ENCODE measurements at regions not wholly inside any gene's neighbourhood (a gene's known extent, or its start where the extent isn't known, plus 50 kb on each side); places are given as distances from the start of the nearest gene placed in this dataset.

DNA sequence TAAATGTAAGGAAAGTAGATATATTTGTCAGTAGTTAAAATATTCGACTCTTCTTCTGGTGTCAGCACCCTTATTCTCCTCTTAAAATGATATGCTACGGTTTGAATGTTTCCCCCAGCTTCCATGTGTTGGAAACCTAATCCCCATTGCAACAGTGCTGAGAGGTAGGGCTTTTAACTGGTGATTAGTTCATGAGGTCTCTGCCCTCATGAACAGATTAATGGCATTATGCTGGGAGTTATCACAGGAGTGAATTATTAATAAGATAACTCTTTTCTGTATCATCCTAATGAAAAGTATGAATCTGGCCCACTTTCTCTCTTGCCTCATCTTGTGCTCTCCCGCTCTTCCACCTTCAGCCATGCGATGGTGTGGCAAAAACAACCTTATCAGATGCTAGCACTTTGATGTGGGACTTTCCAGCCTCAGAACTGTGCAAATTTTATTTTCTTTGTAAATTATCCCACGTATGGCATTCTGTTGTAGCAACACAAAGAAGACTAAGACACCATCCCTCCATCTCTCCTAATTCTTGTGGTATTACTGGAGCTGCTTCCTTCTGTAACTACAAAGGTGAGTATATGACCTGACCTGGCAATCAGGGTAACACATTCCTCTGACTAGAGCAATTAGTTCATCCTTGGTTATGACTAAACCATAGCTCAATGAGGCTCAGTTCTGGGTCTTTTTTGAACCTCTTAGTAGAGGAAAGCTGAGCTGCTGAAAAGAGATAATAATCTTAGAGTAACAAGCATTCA is 171.1 kb upstream of the TMEM196 start:
- Histone ChIP-seq H3K4me2 (ENCODE audit: low read depth, low read length, poor library complexity, severe bottlenecking) (no peak overlapping the region), H3K9me2 (replicated peaks; ENCODE audit: low read depth, low read length) (no peaks in the 10 kb centered on the region), H3F3A (ENCODE audit: low read depth) (no peaks in the 10 kb centered on the region), H3K4me1 (ENCODE audit: insufficient read depth, low read length, poor library complexity, severe bottlenecking) (no peaks in the 10 kb centered on the region), H4K20me1 (ENCODE audit: insufficient read depth, low read length, poor library complexity, severe bottlenecking) (no peaks in the 10 kb centered on the region), H3K79me2 (ENCODE audit: insufficient read depth, low read length) (no peaks in the 10 kb centered on the region), H3K27me3 (ENCODE audit: insufficient read depth, low read length, poor library complexity, severe bottlenecking) (no peaks in the 10 kb centered on the region), H3K36me3 (ENCODE audit: insufficient read depth, low read length) (no peaks in the 10 kb centered on the region), H3K4me3 (ENCODE audit: low read length, poor library complexity, severe bottlenecking) (no peak overlapping the region), H2AFZ (ENCODE audit: low read length) (no peak overlapping the region), H3K9me3 (ENCODE audit: insufficient read depth, low read depth, low read length) (no peaks in the 10 kb centered on the region), H3K9ac (ENCODE audit: low read depth, low read length, poor library complexity, severe bottlenecking) (no peak overlapping the region)
- no peak for TF ChIP-seq EZH2phosphoT487 (IDR thresholded peaks at IDR 0.05; ENCODE audit: borderline replicate concordance)
- TF ChIP-seq, protein P1, sequence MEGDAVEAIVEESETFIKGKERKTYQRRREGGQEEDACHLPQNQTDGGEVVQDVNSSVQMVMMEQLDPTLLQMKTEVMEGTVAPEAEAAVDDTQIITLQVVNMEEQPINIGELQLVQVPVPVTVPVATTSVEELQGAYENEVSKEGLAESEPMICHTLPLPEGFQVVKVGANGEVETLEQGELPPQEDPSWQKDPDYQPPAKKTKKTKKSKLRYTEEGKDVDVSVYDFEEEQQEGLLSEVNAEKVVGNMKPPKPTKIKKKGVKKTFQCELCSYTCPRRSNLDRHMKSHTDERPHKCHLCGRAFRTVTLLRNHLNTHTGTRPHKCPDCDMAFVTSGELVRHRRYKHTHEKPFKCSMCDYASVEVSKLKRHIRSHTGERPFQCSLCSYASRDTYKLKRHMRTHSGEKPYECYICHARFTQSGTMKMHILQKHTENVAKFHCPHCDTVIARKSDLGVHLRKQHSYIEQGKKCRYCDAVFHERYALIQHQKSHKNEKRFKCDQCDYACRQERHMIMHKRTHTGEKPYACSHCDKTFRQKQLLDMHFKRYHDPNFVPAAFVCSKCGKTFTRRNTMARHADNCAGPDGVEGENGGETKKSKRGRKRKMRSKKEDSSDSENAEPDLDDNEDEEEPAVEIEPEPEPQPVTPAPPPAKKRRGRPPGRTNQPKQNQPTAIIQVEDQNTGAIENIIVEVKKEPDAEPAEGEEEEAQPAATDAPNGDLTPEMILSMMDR (conservative IDR thresholded peaks at IDR 0.05; ENCODE audit: low read length) = no peak

DNA sequence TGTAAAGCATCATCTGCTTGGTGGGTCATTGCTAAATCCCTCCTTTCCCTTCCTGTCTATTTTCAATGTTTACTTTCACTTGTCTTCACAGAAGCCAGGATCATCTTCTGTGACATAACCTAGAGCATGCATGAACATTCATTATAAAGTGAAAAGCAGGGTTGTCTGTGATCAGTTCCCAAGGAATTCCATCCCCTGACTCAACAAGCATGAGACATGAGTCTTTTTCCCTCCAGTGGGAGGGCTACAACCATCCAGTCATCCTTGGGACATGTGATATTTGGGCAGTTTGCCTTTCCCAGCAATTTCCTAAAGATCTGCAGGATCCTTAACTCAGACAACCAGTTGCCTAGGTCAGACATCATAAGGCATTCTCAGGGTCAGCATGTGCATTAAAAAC is 166.3 kb upstream of the TMEM196 start:
- Histone ChIP-seq H3K79me2 (ENCODE audit: insufficient read depth, low read length) (no peaks in the 10 kb centered on the region), H3K4me3 (ENCODE audit: low read length, poor library complexity, severe bottlenecking) (no peak overlapping the region), H3K4me1 (ENCODE audit: insufficient read depth, low read length, poor library complexity, severe bottlenecking) (no peaks in the 10 kb centered on the region), H3K4me2 (ENCODE audit: low read depth, low read length, poor library complexity, severe bottlenecking) (no peak overlapping the region), H3K9me2 (replicated peaks; ENCODE audit: low read depth, low read length) (no peaks in the 10 kb centered on the region), H4K20me1 (ENCODE audit: insufficient read depth, low read length, poor library complexity, severe bottlenecking) (no peaks in the 10 kb centered on the region), H3K27me3 (ENCODE audit: insufficient read depth, low read length, poor library complexity, severe bottlenecking) (no peaks in the 10 kb centered on the region), H3F3A (ENCODE audit: low read depth) (no peaks in the 10 kb centered on the region), H3K36me3 (ENCODE audit: insufficient read depth, low read length) (no peaks in the 10 kb centered on the region), H2AFZ (ENCODE audit: low read length) (no peak overlapping the region), H3K9me3 (ENCODE audit: insufficient read depth, low read depth, low read length) (peaks cover 9% of the 10 kb centered on the region; the same call in 1 of the 2 replicates), H3K9ac (ENCODE audit: low read depth, low read length, poor library complexity, severe bottlenecking) (no peak overlapping the region)
- TF ChIP-seq EZH2phosphoT487 (IDR thresholded peaks at IDR 0.05; ENCODE audit: borderline replicate concordance) = no peak
- TF ChIP-seq, protein P1 (conservative IDR thresholded peaks at IDR 0.05; ENCODE audit: low read length) = no peak

DNA sequence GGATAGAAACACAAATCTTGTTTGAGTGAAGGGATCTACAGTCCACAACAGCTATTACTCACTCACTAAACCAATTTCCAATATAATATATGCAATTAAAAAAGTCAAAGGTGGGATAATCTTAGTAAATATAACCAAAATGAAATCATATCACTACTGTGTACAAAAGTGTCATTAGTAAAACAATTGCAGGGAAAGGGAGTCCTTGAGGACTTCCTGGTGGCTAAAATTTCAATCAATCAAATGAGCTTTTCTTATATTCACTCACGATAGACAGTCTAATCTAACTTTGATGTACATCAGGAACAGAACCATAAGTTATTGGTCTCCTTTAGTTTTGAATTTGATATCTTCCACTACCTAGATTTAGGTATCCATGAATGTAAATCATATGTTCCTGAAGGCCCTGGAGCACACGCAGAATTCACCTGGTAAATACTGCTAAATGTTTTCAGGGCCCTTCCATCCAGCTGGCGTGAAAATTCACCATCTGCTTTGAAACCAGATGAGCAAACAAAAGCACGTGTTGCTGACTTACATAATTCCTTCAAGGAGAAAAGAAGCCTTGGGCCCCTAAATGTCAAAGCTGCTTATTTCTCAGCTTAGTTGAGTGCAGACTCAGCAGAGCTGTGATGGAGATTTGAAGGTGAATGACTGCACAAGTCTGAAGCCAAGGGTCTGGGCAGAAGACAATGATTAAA is 159.3 kb upstream of the TMEM196 start:
- no peak for TF ChIP-seq EZH2phosphoT487 (IDR thresholded peaks at IDR 0.05; ENCODE audit: borderline replicate concordance)
- TF ChIP-seq, protein P1 (conservative IDR thresholded peaks at IDR 0.05; ENCODE audit: low read length) = no peak
- Histone ChIP-seq H3K36me3 (ENCODE audit: insufficient read depth, low read length) (no peaks in the 10 kb centered on the region), H3K4me2 (ENCODE audit: low read depth, low read length, poor library complexity, severe bottlenecking) (no peak overlapping the region), H3K9me2 (replicated peaks; ENCODE audit: low read depth, low read length) (no peaks in the 10 kb centered on the region), H3K9me3 (ENCODE audit: insufficient read depth, low read depth, low read length) (peaks cover 9% of the 10 kb centered on the region; the same call in 1 of the 2 replicates), H3K4me1 (ENCODE audit: insufficient read depth, low read length, poor library complexity, severe bottlenecking) (no peaks in the 10 kb centered on the region), H3K79me2 (ENCODE audit: insufficient read depth, low read length) (no peaks in the 10 kb centered on the region), H4K20me1 (ENCODE audit: insufficient read depth, low read length, poor library complexity, severe bottlenecking) (no peaks in the 10 kb centered on the region), H3K9ac (ENCODE audit: low read depth, low read length, poor library complexity, severe bottlenecking) (no peak overlapping the region), H3F3A (ENCODE audit: low read depth) (no peaks in the 10 kb centered on the region), H3K4me3 (ENCODE audit: low read length, poor library complexity, severe bottlenecking) (no peak overlapping the region), H2AFZ (ENCODE audit: low read length) (no peak overlapping the region), H3K27me3 (ENCODE audit: insufficient read depth, low read length, poor library complexity, severe bottlenecking) (no peaks in the 10 kb centered on the region)

Data from Loucy (cell line).